Calu3 (cell line): ENCODE measurements at regions not wholly inside any gene's neighbourhood (a gene's known extent, or its start where the extent isn't known, plus 50 kb on each side); places are given as distances from the start of the nearest gene placed in this dataset.

ENCODE experiments used
- BruUV-seq: library from RNA; stranded (reverse); fragments of 400-500 nt; replicated peaks from 2 replicates; lab custom pipeline; 2021; lab: Mats Ljungman, UMichigan
- CTCF ChIA-PET: fragments of 300-600 bp; sonication (Branson Sonifier 250); formaldehyde crosslinking; loops from one replicate; lab custom pipeline; 2022; ENCODE audit warnings: antibody characterized with exemption; lab: Charles Lee
- DNase-seq: peaks from one replicate; pipeline ENCODE4 v3.0.0; 2022
- H3K27ac Mint-ChIP-seq: one replicate; pipeline ENCODE4 v1.8.0; 2022; ENCODE audit warnings: mixed read lengths; ENCODE audit not compliant: unreplicated experiment
- H3K27me3 Mint-ChIP-seq: one replicate; pipeline ENCODE4 v1.8.0; 2022; ENCODE audit warnings: mixed read lengths; ENCODE audit not compliant: unreplicated experiment
- H3K36me3 Mint-ChIP-seq: one replicate; pipeline ENCODE4 v1.8.0; 2022; ENCODE audit warnings: mild to moderate bottlenecking, moderate library complexity, mixed read lengths; ENCODE audit not compliant: insufficient read depth, unreplicated experiment
- H3K4me1 Mint-ChIP-seq: one replicate; pipeline ENCODE4 v1.8.0; 2022; ENCODE audit warnings: mild to moderate bottlenecking, low read depth, mixed read lengths; ENCODE audit not compliant: unreplicated experiment
- H3K4me3 Mint-ChIP-seq: one replicate; pipeline ENCODE4 v1.8.0; 2022; ENCODE audit warnings: mild to moderate bottlenecking, low read depth, moderate library complexity, mixed read lengths; ENCODE audit not compliant: unreplicated experiment
- H3K9me3 Mint-ChIP-seq: one replicate; pipeline ENCODE4 v1.8.0; 2022; ENCODE audit warnings: low read depth, mixed read lengths; ENCODE audit not compliant: unreplicated experiment
- intact Hi-C: fragments of 100-400 bp; cut with micrococcal nuclease; formaldehyde crosslinking; loops from one replicate; pipeline ENCODE4 v1.10.0; 2022; ENCODE audit not compliant: unreplicated experiment
- TF ChIP-seq, protein P1 (sequence below): fragments of 200-600 bp; IDR thresholded peaks from one replicate; pipeline ENCODE4 v1.8.0; 2022; ENCODE audit warnings: antibody characterized with exemption; ENCODE audit not compliant: unreplicated experiment

DNA sequence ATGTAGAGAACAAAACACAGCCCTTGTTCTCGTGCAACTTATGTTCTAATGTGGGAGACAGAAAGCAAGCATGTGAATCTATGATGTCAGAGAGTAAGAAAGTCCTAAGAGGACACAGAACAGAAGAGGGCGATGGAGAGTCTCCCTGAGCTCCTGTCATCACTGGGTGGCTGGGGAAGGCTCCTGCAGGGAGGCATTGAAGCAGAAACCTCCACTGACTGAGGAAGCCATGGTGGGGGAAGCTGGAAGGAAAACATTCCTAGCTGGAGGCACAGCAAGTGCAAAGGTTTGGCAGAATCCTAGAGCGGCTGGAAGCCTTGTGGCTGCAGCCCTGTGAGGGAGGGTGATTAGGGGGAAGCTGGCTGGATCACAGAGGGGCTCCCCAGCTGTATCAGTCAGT, 248.0 kb downstream of the CDH26 start:
- no peak overlapping the region for H3K4me3 Mint-ChIP-seq
- CTCF ChIA-PET: interaction anchor here (1.7 kb wide), 1 partner anchor 149 kb away, joined by 4 read pairs; no protein-coding TSS in a partner anchor
- peak; percentile 8 for DNase-seq
- H3K27me3 Mint-ChIP-seq: peaks cover 13% of the 10 kb centered on the region
- H3K9me3 Mint-ChIP-seq: no peaks in the 10 kb centered on the region
- no peak overlapping the region for H3K27ac Mint-ChIP-seq
- BruUV-seq: no TSS peak
- TF ChIP-seq, protein P1, sequence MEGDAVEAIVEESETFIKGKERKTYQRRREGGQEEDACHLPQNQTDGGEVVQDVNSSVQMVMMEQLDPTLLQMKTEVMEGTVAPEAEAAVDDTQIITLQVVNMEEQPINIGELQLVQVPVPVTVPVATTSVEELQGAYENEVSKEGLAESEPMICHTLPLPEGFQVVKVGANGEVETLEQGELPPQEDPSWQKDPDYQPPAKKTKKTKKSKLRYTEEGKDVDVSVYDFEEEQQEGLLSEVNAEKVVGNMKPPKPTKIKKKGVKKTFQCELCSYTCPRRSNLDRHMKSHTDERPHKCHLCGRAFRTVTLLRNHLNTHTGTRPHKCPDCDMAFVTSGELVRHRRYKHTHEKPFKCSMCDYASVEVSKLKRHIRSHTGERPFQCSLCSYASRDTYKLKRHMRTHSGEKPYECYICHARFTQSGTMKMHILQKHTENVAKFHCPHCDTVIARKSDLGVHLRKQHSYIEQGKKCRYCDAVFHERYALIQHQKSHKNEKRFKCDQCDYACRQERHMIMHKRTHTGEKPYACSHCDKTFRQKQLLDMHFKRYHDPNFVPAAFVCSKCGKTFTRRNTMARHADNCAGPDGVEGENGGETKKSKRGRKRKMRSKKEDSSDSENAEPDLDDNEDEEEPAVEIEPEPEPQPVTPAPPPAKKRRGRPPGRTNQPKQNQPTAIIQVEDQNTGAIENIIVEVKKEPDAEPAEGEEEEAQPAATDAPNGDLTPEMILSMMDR: no peak
- intact Hi-C loops: no loop called here
- H3K36me3 Mint-ChIP-seq: no peaks in the 10 kb centered on the region
- H3K4me1 Mint-ChIP-seq: no peaks in the 10 kb centered on the region

- DNase-seq: no peak
- H3K36me3 Mint-ChIP-seq: no peaks in the 10 kb centered on the region
- no peaks in the 10 kb centered on the region for H3K4me1 Mint-ChIP-seq
- intact Hi-C loops: no loop called here
- peaks cover 13% of the 10 kb centered on the region for H3K27me3 Mint-ChIP-seq
- CTCF ChIA-PET: no interaction called here
- no peak overlapping the region for H3K27ac Mint-ChIP-seq
- no TSS peak for BruUV-seq
- H3K9me3 Mint-ChIP-seq: no peaks in the 10 kb centered on the region
- TF ChIP-seq, protein P1: no peak
- H3K4me3 Mint-ChIP-seq: no peak overlapping the region
These were observed 250.8 kb downstream of the CDH26 start for GRCh38 chr20:60209048-60209447.

DNA sequence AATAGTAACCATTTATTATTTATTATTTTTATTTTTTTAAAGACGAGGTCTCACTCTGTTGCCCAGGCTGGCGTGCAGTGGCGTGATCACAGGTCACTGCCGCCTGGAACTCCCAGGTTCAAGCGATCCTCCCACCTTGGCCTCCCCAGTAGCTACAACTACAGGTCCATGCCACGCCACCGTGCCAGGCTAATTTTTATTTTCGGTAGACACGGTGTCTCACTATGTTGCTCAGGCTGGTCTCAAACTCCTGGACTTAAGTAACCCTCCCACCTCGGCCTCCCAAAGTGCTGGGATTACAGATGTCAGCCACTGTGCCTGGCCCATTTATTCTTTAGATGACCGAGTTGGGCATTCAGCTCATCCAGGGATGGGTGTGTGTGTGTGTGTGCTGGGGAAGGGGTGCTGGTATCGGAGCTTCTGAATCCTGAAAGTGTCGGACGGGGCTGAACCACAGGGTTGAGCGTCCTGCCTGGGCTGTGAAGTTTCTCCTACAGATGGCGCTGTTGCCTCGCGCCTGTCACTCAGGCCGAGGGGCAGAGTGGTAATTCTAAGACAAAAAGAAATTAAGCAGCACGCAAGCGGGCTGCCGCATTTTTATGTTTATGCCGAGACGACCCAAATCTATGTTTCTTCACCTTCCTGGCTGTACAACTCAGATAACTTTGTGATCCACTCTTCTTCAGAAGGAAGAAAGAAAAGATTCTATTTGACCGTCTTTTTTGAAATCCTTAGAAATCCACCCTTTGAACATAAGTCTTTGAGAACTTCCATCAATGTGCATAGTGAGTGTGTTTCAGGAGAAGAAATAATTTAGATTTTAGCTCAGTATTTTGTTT, 252.8 kb downstream of the CDH26 start:
- no peak overlapping the region for H3K4me3 Mint-ChIP-seq
- peaks cover 13% of the 10 kb centered on the region for H3K27me3 Mint-ChIP-seq
- H3K36me3 Mint-ChIP-seq: no peaks in the 10 kb centered on the region
- CTCF ChIA-PET: interaction anchor here (0.7 to 0.8 kb wide), 6 partner anchors 9 to 1676 kb away, joined by 3 read pairs; no protein-coding TSS in a partner anchor
- TF ChIP-seq, protein P1: peak; percentile 87
- DNase-seq: peak; percentile 74
- H3K27ac Mint-ChIP-seq: no peak overlapping the region
- intact Hi-C loops: loop anchor here (1.0 to 2.0 kb wide), 2 partner anchors 52 to 154 kb away; no protein-coding TSS in a partner anchor
- H3K4me1 Mint-ChIP-seq: no peaks in the 10 kb centered on the region
- BruUV-seq: no TSS peak
- H3K9me3 Mint-ChIP-seq: no peaks in the 10 kb centered on the region

- CTCF ChIA-PET: no interaction called here
- Mint-ChIP-seq H3K4me1 (no peaks in the 10 kb centered on the region), H3K36me3 (no peaks in the 10 kb centered on the region), H3K9me3 (no peaks in the 10 kb centered on the region), H3K27me3 (peaks cover 13% of the 10 kb centered on the region), H3K4me3 (no peak overlapping the region), H3K27ac (no peak overlapping the region)
- TF ChIP-seq, protein P1: no peak
- BruUV-seq: no TSS peak
- intact Hi-C loops: loop anchor here (1.0 to 2.0 kb wide), 2 partner anchors 51 to 155 kb away; no protein-coding TSS in a partner anchor
- no peak for DNase-seq
These were observed 253.6 kb downstream of the CDH26 start for GRCh38 chr20:60211618-60212463.
